ENCODE measurements at regions not wholly inside any gene's neighbourhood (a gene's known extent, or its start where the extent isn't known, plus 50 kb on each side); places are given as distances from the start of the nearest gene placed in this dataset.

DNA sequence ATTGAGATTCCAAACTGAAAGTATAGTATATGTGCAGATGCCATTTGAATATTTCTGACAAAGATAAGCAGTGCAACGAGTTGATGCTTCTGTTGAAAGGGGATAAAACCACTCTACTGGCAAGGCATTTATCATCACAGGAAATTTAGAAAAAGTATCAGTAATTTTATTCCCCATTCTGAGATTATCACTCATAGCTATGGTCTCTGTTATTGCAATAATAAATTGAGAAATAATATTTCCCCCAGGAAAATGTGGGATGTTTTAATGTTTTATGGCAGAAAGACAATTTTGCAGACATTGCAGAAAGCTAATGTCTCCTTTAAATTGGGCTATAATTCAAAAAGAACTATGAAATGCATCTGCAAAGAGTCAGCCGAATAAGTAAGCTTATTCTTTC is 1612.7 kb upstream of the ACO1 start:
- TF ChIP-seq, protein P1, sequence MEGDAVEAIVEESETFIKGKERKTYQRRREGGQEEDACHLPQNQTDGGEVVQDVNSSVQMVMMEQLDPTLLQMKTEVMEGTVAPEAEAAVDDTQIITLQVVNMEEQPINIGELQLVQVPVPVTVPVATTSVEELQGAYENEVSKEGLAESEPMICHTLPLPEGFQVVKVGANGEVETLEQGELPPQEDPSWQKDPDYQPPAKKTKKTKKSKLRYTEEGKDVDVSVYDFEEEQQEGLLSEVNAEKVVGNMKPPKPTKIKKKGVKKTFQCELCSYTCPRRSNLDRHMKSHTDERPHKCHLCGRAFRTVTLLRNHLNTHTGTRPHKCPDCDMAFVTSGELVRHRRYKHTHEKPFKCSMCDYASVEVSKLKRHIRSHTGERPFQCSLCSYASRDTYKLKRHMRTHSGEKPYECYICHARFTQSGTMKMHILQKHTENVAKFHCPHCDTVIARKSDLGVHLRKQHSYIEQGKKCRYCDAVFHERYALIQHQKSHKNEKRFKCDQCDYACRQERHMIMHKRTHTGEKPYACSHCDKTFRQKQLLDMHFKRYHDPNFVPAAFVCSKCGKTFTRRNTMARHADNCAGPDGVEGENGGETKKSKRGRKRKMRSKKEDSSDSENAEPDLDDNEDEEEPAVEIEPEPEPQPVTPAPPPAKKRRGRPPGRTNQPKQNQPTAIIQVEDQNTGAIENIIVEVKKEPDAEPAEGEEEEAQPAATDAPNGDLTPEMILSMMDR (IDR thresholded peaks at IDR 0.05), result no peak

DNA sequence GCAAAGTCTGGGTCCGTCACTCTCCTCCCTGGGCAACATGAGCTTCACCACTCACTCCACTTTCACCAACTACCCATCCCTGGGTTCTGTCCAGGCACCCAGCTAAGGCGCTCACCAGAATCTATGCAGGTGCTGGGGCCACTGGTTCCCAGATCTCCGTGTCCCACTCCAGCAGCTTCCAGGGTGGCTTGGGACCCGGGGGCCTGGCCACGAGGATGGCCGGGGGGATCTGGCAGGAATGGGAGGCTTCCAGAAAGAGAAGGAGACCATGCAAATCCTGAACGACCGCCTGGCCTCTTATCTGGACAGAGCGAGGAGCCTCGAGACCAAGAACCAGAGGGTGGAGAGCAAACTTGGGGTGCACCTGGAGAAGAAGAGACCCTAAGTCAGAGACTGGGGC is 1611.0 kb upstream of the ACO1 start:
- TF ChIP-seq, protein P1 (IDR thresholded peaks at IDR 0.05), result no peak

DNA sequence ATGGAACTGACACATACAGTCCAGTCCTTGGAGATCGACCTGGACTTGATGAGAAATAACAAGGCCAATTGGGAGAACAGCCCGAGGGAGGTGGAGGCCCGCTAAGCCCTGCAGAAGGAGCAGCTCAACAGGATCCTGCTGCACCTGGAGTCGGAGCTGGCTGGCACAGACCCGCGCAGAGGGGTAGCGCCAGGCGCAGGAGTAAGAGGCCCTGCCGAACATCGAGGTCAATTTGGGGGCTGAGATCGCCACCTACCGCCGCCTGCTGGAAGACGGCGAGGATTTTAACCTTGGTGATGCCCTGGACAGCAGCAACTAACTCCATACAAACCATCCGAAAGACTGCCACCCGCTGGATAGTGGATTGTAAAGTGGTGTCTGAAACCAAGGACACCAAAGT is 1610.1 kb upstream of the ACO1 start:
- TF ChIP-seq, protein P1 (IDR thresholded peaks at IDR 0.05), result peak; percentile 51

DNA sequence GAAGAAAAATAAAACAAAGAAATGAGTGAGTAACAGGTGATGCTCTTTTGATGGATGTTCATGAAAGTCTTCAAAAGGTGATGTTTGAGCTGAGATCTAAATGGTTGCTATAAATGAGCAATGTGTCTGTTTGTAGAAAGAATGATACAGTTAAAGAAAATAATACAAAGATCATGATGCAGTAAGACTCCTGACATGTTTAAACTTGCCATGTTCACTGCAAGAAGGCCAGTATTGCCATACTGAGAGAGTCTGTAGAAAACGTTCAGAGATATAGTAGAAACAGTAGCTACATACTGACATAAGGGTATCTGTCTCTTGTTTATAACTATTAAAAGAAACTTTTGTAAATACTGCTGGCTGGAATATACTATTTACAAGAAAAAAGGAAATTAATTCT is 1609.2 kb upstream of the ACO1 start:
- TF ChIP-seq, protein P1 (IDR thresholded peaks at IDR 0.05), result no peak

DNA sequence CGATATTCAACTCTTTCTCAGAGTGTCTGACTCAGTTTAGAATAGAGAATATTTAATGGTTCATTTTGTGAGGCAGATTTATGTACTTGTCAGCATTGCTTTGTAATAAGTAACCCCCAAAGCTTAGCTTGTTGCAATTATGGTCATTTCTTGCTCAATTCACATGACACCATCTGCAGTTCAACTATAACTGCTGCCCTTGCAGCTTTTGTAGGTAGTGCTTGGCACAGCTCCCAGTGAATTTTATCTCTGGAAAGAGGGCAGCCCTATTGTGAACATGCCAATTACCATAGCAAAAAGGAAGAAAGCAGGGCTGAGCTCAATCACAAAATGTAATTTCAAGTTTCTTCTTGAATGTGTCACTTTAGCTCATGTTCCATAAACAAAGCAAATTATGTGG is 1587.7 kb upstream of the ACO1 start:
- TF ChIP-seq, protein P1 (IDR thresholded peaks at IDR 0.05), result no peak

DNA sequence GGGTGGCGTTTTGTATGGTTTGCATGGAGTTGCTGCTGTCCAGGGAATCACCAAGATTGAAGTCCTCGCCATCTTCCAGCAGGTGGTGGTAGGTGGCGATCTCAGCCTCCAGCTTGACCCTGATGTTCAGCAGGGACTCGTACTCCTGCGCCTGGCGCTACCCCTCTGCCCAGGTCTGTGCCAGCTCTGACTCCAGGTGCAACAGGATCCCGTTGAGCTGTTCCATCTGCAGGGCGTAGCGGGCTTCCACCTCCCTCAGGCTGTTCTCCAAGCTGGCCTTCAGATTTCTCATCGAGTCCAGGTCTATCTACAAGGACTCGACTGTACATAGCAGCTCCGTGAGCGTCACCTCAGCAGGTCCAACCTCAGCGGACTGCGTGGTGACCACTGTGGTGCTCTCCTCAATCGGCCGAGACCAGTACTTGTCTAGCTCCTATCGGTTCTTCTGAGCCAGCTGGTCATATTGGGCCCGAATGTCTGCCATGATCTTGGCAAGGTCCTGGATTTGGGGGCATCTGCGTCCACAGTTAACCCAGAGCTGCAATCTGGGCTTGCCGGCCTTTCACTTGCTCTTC is 1584.8 kb upstream of the ACO1 start:
- TF ChIP-seq, protein P1 (IDR thresholded peaks at IDR 0.05), result no peak

DNA sequence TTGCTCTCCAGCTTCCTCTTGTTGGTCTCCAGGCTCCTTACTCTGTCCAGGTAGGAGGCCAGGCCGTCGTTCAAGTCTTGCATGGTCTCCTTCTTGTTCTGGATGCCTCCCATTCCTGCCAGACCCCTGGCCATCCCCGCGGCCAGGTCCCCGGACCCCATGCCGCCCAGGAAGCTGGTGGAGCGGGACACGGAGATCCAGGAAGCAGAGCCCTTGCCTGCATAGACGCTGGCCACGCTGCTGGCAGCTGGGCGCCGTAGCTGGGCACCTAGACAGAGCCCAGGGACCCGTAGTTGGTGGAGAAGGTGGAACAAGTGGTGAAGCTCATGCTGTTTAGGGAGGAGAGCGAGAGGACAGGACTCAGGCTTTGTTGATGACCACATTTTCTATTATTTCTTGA is 1584.0 kb upstream of the ACO1 start:
- TF ChIP-seq, protein P1 (IDR thresholded peaks at IDR 0.05), result no peak

DNA sequence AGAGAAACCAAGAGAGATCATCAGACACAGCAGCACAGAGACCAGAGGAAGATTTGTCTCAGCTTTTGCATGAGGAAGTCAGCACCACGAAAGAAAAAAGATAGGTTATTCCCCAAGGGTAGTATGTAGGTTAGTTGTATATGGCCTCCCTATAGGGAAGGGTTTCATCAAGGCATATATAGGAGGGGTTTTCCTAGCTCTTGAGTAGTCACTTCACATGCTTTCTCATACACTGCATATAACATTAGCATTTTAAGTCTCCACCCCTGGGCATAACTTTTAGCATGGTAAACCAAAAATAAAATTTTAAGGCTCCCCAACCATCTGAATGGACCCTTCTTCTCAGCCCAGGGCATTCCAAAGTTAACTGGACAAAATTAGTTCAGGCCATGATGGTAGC is 1571.6 kb upstream of the ACO1 start:
- TF ChIP-seq, protein P1 (IDR thresholded peaks at IDR 0.05), result no peak
